ENCODE measurements at regions not wholly inside any gene's neighbourhood (a gene's known extent, or its start where the extent isn't known, plus 50 kb on each side); places are given as distances from the start of the nearest gene placed in this dataset.

DNA sequence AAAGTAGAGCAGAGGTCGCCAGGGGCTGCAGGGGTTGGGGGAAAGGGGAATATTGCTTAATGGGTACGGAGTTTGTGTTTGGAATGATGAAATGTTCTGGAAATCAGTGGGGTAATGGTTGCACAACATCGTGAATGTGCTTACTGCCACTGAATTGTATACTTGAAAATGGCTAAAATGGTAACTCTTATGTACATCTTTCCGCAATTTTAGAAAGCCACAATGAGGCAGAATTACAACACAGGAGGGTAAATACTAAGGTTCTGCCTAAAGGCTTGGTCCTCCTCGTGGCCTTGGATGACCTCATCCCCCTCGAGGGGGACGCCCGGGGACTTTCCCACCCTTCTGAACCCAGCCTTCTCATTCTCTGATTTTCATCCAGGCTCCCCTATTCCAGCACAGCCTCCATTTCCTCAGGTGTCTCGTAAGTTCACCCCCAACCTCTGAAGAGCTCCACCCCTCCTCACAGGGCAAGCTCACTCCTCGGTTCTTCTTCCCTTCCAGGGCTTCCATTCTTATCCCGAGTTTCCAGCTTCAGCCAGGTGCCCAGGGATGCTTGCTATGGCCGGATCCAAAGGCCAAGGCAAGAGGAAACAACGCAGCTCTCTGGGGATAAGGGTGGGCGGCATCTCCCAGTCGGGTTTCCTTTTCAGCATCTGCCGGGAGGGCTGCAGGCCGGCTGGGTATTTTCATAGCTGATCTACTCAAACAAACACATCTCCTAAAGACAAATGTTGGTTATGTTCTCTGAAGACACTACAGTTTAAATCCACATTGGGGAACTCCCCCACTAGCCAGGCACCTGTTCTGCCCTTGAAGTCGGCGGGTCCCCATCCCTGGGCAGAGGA lies 71.3 kb upstream of the ACSL1 start:
- TF ChIP-seq, protein P1, sequence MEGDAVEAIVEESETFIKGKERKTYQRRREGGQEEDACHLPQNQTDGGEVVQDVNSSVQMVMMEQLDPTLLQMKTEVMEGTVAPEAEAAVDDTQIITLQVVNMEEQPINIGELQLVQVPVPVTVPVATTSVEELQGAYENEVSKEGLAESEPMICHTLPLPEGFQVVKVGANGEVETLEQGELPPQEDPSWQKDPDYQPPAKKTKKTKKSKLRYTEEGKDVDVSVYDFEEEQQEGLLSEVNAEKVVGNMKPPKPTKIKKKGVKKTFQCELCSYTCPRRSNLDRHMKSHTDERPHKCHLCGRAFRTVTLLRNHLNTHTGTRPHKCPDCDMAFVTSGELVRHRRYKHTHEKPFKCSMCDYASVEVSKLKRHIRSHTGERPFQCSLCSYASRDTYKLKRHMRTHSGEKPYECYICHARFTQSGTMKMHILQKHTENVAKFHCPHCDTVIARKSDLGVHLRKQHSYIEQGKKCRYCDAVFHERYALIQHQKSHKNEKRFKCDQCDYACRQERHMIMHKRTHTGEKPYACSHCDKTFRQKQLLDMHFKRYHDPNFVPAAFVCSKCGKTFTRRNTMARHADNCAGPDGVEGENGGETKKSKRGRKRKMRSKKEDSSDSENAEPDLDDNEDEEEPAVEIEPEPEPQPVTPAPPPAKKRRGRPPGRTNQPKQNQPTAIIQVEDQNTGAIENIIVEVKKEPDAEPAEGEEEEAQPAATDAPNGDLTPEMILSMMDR (IDR thresholded peaks at IDR 0.05), result no peak
- TF ChIP-seq YY1 (IDR thresholded peaks at IDR 0.05; ENCODE audit: low read depth) (no peak), TAF1 (IDR thresholded peaks at IDR 0.05; ENCODE audit: borderline replicate concordance, low read depth, low read length) (no peak), POLR2AphosphoS5 (IDR thresholded peaks at IDR 0.05; ENCODE audit: low read depth, low read length) (no peak), SIN3A (IDR thresholded peaks at IDR 0.05; ENCODE audit: borderline replicate concordance, low read depth, low read length) (no peak), EP300 (IDR thresholded peaks at IDR 0.05; ENCODE audit: borderline replicate concordance in 1 of 2, low read depth in 1 of 2, low read length in 1 of 2) (no peak), GABPA (IDR thresholded peaks at IDR 0.05; ENCODE audit: low read depth) (no peak)
- TF ChIP-seq, protein P2, sequence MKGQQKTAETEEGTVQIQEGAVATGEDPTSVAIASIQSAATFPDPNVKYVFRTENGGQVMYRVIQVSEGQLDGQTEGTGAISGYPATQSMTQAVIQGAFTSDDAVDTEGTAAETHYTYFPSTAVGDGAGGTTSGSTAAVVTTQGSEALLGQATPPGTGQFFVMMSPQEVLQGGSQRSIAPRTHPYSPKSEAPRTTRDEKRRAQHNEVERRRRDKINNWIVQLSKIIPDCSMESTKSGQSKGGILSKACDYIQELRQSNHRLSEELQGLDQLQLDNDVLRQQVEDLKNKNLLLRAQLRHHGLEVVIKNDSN (IDR thresholded peaks at IDR 0.05; ENCODE audit: borderline replicate concordance, low read depth), result no peak

All from SK-N-SH (cell line).